Loucy (cell line): ENCODE measurements at regions not wholly inside any gene's neighbourhood (a gene's known extent, or its start where the extent isn't known, plus 50 kb on each side); places are given as distances from the start of the nearest gene placed in this dataset.

Experiments used
- H2AFZ ChIP-seq: fragments of 200-600 bp; sonication (generic); 2 replicates; pipeline ENCODE4 v1.6.0; 2016; ENCODE audit warnings: antibody characterized with exemption, mild to moderate bottlenecking, low read length, moderate library complexity
- H3F3A ChIP-seq: fragments of 200-600 bp; 2 replicates; pipeline ENCODE4 v1.6.0; 2016; ENCODE audit warnings: antibody characterized with exemption, low read depth, mild to moderate bottlenecking
- H3K27me3 ChIP-seq: fragments of 200-600 bp; sonication (generic); 2 replicates; pipeline ENCODE4 v1.6.1; 2014; ENCODE audit warnings: low read length, mild to moderate bottlenecking; ENCODE audit not compliant: insufficient read depth, poor library complexity, severe bottlenecking
- H3K36me3 ChIP-seq: fragments of 200-600 bp; sonication (generic); 2 replicates; pipeline ENCODE4 v1.6.1; 2016; ENCODE audit warnings: low read length; ENCODE audit not compliant: insufficient read depth
- H3K4me1 ChIP-seq: fragments of 200-600 bp; sonication (generic); 2 replicates; pipeline ENCODE4 v1.5.1; 2014; ENCODE audit warnings: low read length, mild to moderate bottlenecking; ENCODE audit not compliant: insufficient read depth, poor library complexity, severe bottlenecking
- H3K4me2 ChIP-seq: fragments of 200-600 bp; sonication (generic); 2 replicates; pipeline ENCODE4 v1.6.0; 2014; ENCODE audit warnings: antibody characterized with exemption, low read length, low read depth, mild to moderate bottlenecking; ENCODE audit not compliant: poor library complexity, severe bottlenecking
- H3K4me3 ChIP-seq: fragments of 200-600 bp; sonication (generic); 2 replicates; pipeline ENCODE4 v1.5.1; 2014; ENCODE audit warnings: low read length, mild to moderate bottlenecking, mixed read lengths; ENCODE audit not compliant: poor library complexity, severe bottlenecking
- H3K79me2 ChIP-seq: fragments of 200-600 bp; sonication (generic); 2 replicates; pipeline ENCODE4 v1.6.1; 2014; ENCODE audit warnings: low read length; ENCODE audit not compliant: insufficient read depth
- H3K9ac ChIP-seq: fragments of 200-600 bp; sonication (generic); 2 replicates; pipeline ENCODE4 v1.6.0; 2014; ENCODE audit warnings: mild to moderate bottlenecking, low read depth, low read length, moderate library complexity; ENCODE audit not compliant: poor library complexity, severe bottlenecking
- H3K9me2 ChIP-seq: fragments of 200-600 bp; sonication (generic); replicated peaks from 2 replicates; pipeline ENCODE4 v1.6.1; 2016; ENCODE audit warnings: low read depth, low read length, mixed read lengths
- H3K9me3 ChIP-seq: fragments of 200-600 bp; sonication (generic); 2 replicates; pipeline ENCODE4 v1.6.1; 2014; ENCODE audit warnings: mild to moderate bottlenecking, antibody characterized with exemption, low read length, low read depth; ENCODE audit not compliant: insufficient read depth
- H4K20me1 ChIP-seq: fragments of 200-600 bp; sonication (generic); 2 replicates; pipeline ENCODE4 v1.6.0; 2014; ENCODE audit warnings: antibody characterized with exemption, low read length, mild to moderate bottlenecking; ENCODE audit not compliant: insufficient read depth, poor library complexity, severe bottlenecking
- EZH2phosphoT487 ChIP-seq: fragments of 200-600 bp; IDR thresholded peaks from 2 replicates; pipeline ENCODE4 v1.6.1; 2018; ENCODE audit warnings: antibody characterized with exemption, mild to moderate bottlenecking, moderate library complexity, borderline replicate concordance
- TF ChIP-seq, protein P1 (sequence below): fragments of 200-600 bp; sonication (generic); conservative IDR thresholded peaks from 2 replicates; pipeline ENCODE4 v1.5.1; 2014; ENCODE audit warnings: mild to moderate bottlenecking, antibody characterized with exemption, low read length

DNA sequence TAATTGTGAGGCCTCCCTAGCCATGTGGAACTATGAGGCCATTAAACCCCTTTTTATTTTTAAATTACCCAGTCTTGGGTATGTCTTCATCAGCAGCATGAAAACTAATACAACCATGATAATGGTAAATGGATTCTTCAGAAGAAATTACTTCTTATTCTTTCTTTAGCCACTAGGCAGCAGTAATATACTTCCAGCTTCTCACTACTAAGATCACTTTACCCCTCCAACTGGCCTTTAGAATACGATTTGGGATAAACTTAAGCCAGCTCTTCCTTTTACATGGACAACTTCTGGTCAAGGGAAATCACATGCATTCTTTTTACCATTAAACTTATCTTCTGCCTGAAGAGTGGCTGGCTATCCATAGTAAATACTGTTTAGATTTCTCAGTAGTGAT, 355.4 kb downstream of the MAN2A1 start:
- H3K36me3 ChIP-seq, result no peaks in the 10 kb centered on the region
- no peak overlapping the region for H3K4me3 ChIP-seq
- TF ChIP-seq EZH2phosphoT487, result no peak
- TF ChIP-seq, protein P1, sequence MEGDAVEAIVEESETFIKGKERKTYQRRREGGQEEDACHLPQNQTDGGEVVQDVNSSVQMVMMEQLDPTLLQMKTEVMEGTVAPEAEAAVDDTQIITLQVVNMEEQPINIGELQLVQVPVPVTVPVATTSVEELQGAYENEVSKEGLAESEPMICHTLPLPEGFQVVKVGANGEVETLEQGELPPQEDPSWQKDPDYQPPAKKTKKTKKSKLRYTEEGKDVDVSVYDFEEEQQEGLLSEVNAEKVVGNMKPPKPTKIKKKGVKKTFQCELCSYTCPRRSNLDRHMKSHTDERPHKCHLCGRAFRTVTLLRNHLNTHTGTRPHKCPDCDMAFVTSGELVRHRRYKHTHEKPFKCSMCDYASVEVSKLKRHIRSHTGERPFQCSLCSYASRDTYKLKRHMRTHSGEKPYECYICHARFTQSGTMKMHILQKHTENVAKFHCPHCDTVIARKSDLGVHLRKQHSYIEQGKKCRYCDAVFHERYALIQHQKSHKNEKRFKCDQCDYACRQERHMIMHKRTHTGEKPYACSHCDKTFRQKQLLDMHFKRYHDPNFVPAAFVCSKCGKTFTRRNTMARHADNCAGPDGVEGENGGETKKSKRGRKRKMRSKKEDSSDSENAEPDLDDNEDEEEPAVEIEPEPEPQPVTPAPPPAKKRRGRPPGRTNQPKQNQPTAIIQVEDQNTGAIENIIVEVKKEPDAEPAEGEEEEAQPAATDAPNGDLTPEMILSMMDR, result peak; percentile 35; the same call in 1 of the 2 replicates
- no peak overlapping the region for H3K4me2 ChIP-seq
- H3K9me3 ChIP-seq, result peaks cover 3% of the 10 kb centered on the region; the same call in 1 of the 2 replicates
- no peaks in the 10 kb centered on the region for H3K79me2 ChIP-seq
- H3K27me3 ChIP-seq, result no peaks in the 10 kb centered on the region
- H3K9me2 ChIP-seq, result no peaks in the 10 kb centered on the region
- H3K4me1 ChIP-seq, result no peaks in the 10 kb centered on the region
- no peak overlapping the region for H2AFZ ChIP-seq
- H4K20me1 ChIP-seq, result no peaks in the 10 kb centered on the region
- H3K9ac ChIP-seq, result no peak overlapping the region
- H3F3A ChIP-seq, result no peaks in the 10 kb centered on the region

DNA sequence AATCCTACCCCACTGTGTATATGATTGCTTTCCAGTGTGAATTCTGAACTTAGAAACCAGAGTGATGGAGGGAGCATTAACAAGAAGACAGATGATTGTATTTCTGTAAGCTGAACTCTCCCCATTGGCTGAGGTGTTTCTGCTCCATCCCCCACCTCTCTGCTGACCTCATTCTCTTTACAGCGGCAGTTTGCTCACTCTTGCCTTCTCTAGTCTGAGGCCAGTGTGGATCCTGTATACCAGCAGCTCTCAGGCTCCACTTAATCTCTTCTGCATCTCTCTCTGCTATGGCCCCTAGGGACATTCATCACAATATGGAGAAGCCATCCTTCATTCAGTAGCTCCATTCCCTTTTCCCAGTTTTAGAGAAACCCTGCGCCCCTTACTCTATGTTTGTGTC, 358.8 kb downstream of the MAN2A1 start:
- H3K79me2 ChIP-seq, result no peaks in the 10 kb centered on the region
- H2AFZ ChIP-seq, result no peak overlapping the region
- H3K4me1 ChIP-seq, result peaks cover 4% of the 10 kb centered on the region

DNA sequence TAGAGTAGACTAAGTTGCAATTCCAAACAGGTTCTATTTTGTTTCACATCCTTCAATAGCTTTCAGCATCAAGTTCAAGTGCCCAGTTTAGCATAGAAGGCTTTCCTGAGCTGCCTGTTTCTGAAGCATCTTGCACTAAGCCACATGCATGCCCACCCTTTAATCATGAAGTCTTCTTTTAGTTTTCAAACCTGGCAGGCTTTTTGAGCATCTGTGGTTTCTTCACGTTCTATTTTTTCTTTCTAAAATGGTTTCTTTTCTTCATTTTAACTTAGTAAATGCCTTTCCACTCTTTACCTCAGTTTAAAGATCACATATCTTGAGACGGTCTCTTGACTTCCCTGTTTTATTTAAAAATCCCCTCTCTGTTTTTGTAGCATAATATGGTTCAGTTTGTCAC, 360.1 kb downstream of the MAN2A1 start:
- Histone ChIP-seq H3K9ac (no peak overlapping the region), H3K79me2 (no peaks in the 10 kb centered on the region), H2AFZ (no peak overlapping the region), H3K4me2 (no peak overlapping the region), H3F3A (no peaks in the 10 kb centered on the region), H3K4me3 (no peak overlapping the region), H3K9me2 (no peaks in the 10 kb centered on the region), H3K36me3 (no peaks in the 10 kb centered on the region), H3K4me1 (peaks cover 15% of the 10 kb centered on the region), H3K9me3 (no peaks in the 10 kb centered on the region), H4K20me1 (no peaks in the 10 kb centered on the region), H3K27me3 (no peaks in the 10 kb centered on the region)
- TF ChIP-seq, protein P1, result no peak
- TF ChIP-seq EZH2phosphoT487, result no peak

More for the DNA sequence above, 358.8 kb downstream of the MAN2A1 start:
- Histone ChIP-seq H3K4me3 (no peak overlapping the region), H3K36me3 (no peaks in the 10 kb centered on the region), H4K20me1 (no peaks in the 10 kb centered on the region), H3F3A (no peaks in the 10 kb centered on the region), H3K9ac (no peak overlapping the region), H3K9me3 (peaks cover 3% of the 10 kb centered on the region; the same call in 1 of the 2 replicates), H3K9me2 (no peaks in the 10 kb centered on the region), H3K27me3 (no peaks in the 10 kb centered on the region), H3K4me2 (no peak overlapping the region)
- TF ChIP-seq, protein P1, result no peak
